CD4-positive, alpha-beta T cell (primary cell): ENCODE measurements at regions not wholly inside any gene's neighbourhood (a gene's known extent, or its start where the extent isn't known, plus 50 kb on each side); places are given as distances from the start of the nearest gene placed in this dataset.

Experiments used
- ATAC-seq: fragments of 200-7000 bp; cut with Tn5 transposase; one replicate; pipeline ENCODE4 v1.10.0; 2022; ENCODE audit warnings: mild to moderate bottlenecking; ENCODE audit not compliant: poor library complexity
- CTCF ChIA-PET: fragments of 350-600 bp; sonication (Branson Sonifier 250); formaldehyde crosslinking; loops from one replicate; lab custom pipeline; 2021; ENCODE audit warnings: antibody characterized with exemption, inconsistent platforms; lab: Charles Lee
- POLR2A ChIA-PET: fragments of 350-600 bp; sonication (Branson Sonifier 250); formaldehyde crosslinking; loops from one replicate; lab custom pipeline; 2021; ENCODE audit warnings: antibody characterized with exemption, inconsistent platforms; lab: Charles Lee
- DNase-seq, 14 experiments: peaks; one replicate each; pipeline ENCODE4 v3.0.0-alpha.2; 2013 to 2020; ENCODE audit warnings: mixed read lengths in 2 of 14
- H3K27ac ChIP-seq, 2 donors: one replicate each; pipeline versions ENCODE4 v1.5.1 to v1.7.0; 2013; ENCODE audit warnings: low read length in 2 of 2, low read depth in 1 of 2, mild to moderate bottlenecking in 1 of 2
- H3K27me3 ChIP-seq, 2 experiments: 1 replicate in 1 of 2; 2 replicates in 1 of 2; pipeline versions ENCODE4 v1.6.1 to v1.7.0; 2013; ENCODE audit warnings: low read length in 2 of 2, control low read depth in 1 of 2, mild to moderate bottlenecking in 1 of 2, moderate library complexity in 1 of 2; ENCODE audit not compliant: insufficient read depth in 2 of 2, control insufficient read depth in 1 of 2
- H3K36me3 ChIP-seq: one replicate; pipeline ENCODE4 v1.6.1; 2013; ENCODE audit warnings: low read length, control low read depth; ENCODE audit not compliant: insufficient read depth
- H3K4me1 ChIP-seq: one replicate; pipeline ENCODE4 v1.6.1; 2013; ENCODE audit warnings: low read length, control low read depth; ENCODE audit not compliant: insufficient read depth
- H3K4me3 ChIP-seq: one replicate; pipeline ENCODE4 v1.5.1; 2013; ENCODE audit warnings: mild to moderate bottlenecking, low read length, moderate library complexity
- H3K9me3 ChIP-seq, 2 experiments: 1 replicate in 1 of 2; 2 replicates in 1 of 2; pipeline versions ENCODE4 v1.6.1 to v1.7.0; 2013; ENCODE audit warnings: low read length in 2 of 2, mild to moderate bottlenecking in 2 of 2, control low read depth in 1 of 2, moderate library complexity in 1 of 2; ENCODE audit not compliant: control insufficient read depth in 1 of 2, insufficient read depth in 1 of 2
- H3K27ac Mint-ChIP-seq: one replicate; pipeline ENCODE4 v1.8.0; 2020; ENCODE audit warnings: mixed read lengths
- H3K27me3 Mint-ChIP-seq: one replicate; pipeline ENCODE4 v1.8.0; 2021; ENCODE audit warnings: mixed read lengths
- H3K36me3 Mint-ChIP-seq: one replicate; pipeline ENCODE4 v1.8.0; 2021; ENCODE audit warnings: low read depth, mixed read lengths
- H3K4me1 Mint-ChIP-seq: one replicate; pipeline ENCODE4 v1.8.0; 2021; ENCODE audit warnings: low read depth, mixed read lengths
- H3K4me3 Mint-ChIP-seq: one replicate; pipeline ENCODE4 v1.8.0; 2020; ENCODE audit warnings: mild to moderate bottlenecking, mixed read lengths
- H3K9me3 Mint-ChIP-seq: one replicate; pipeline ENCODE4 v1.8.0; 2020; ENCODE audit warnings: mixed read lengths
- CTCF ChIP-seq: fragments of 200-600 bp; IDR thresholded peaks from one replicate; pipeline ENCODE4 v1.8.0; 2022; ENCODE audit warnings: antibody characterized with exemption, mild to moderate bottlenecking
- intact Hi-C, 2 experiments: fragments of 100-400 bp; cut with DNase I in 1 of 2; cut with micrococcal nuclease in 1 of 2; formaldehyde crosslinking; loops; one replicate each; pipeline versions ENCODE4 v1.15.1 to v1.9.0; 2023 to 2025; cut with DNase I, micrococcal nuclease

GRCh38 chr9:134509817-134510216 is 131.8 kb upstream of the COL5A1 start:
- H3K4me3 Mint-ChIP-seq: no peak overlapping the region
- no peaks in the 10 kb centered on the region for H3K36me3 ChIP-seq
- no peak overlapping the region for H3K27ac ChIP-seq
- no peak overlapping the region for H3K4me3 ChIP-seq
- ChIA-PET POLR2A (interaction anchor here (0.7 kb wide), 1 partner anchor 27 kb away, joined by 3 read pairs; no protein-coding TSS in a partner anchor), CTCF (no interaction called here)
- H3K9me3 Mint-ChIP-seq: no peaks in the 10 kb centered on the region
- H3K36me3 Mint-ChIP-seq: no peaks in the 10 kb centered on the region
- H3K27me3 Mint-ChIP-seq: peaks cover 15% of the 10 kb centered on the region
- TF ChIP-seq CTCF: no peak
- no peaks in the 10 kb centered on the region for H3K4me1 ChIP-seq
- H3K27me3 ChIP-seq: no peaks in the 10 kb centered on the region
- no peak overlapping the region for H3K27ac Mint-ChIP-seq
- no peaks in the 10 kb centered on the region for H3K4me1 Mint-ChIP-seq
- ATAC-seq: no peak
- H3K9me3 ChIP-seq: peaks cover 0 to 6% of the 10 kb centered on the region in 2 experiments
- DNase-seq: no peak
- intact Hi-C loops: no loop called here

GRCh38 chr9:134514503-134514902 is 127.1 kb upstream of the COL5A1 start:
- ATAC-seq (no peak), DNase-seq (no peak)
- Mint-ChIP-seq H3K4me1 (no peaks in the 10 kb centered on the region), H3K9me3 (no peaks in the 10 kb centered on the region), H3K27me3 (no peaks in the 10 kb centered on the region), H3K27ac (no peak overlapping the region), H3K36me3 (no peaks in the 10 kb centered on the region), H3K4me3 (no peak overlapping the region)
- H3K4me3 ChIP-seq: no peak overlapping the region
- H3K9me3 ChIP-seq: peaks cover 0 to 6% of the 10 kb centered on the region in 2 experiments
- H3K4me1 ChIP-seq: no peaks in the 10 kb centered on the region
- no peaks in the 10 kb centered on the region for H3K36me3 ChIP-seq
- CTCF ChIA-PET: no interaction called here
- TF ChIP-seq CTCF: no peak
- H3K27ac ChIP-seq: no peak overlapping the region
- no peaks in the 10 kb centered on the region for H3K27me3 ChIP-seq
- POLR2A ChIA-PET: no interaction called here
- intact Hi-C loops: no loop called here

- H3K36me3 Mint-ChIP-seq: no peaks in the 10 kb centered on the region
- no peaks in the 10 kb centered on the region for H3K9me3 Mint-ChIP-seq
- Histone ChIP-seq H3K9me3 (peaks cover 0 to 6% of the 10 kb centered on the region in 2 experiments), H3K27me3 (no peaks in the 10 kb centered on the region), H3K36me3 (no peaks in the 10 kb centered on the region), H3K4me1 (no peaks in the 10 kb centered on the region), H3K4me3 (no peak overlapping the region), H3K27ac (no peak overlapping the region)
- DNase-seq (no peak), ATAC-seq (no peak)
- no peak for TF ChIP-seq CTCF
- intact Hi-C loops: no loop called here
- H3K27ac Mint-ChIP-seq: no peak overlapping the region
- H3K27me3 Mint-ChIP-seq: no peaks in the 10 kb centered on the region
- H3K4me3 Mint-ChIP-seq: no peak overlapping the region
- POLR2A ChIA-PET: no interaction called here
- CTCF ChIA-PET: interaction anchor here (0.7 kb wide), 1 partner anchor 38 kb away, joined by 3 read pairs; no protein-coding TSS in a partner anchor
- H3K4me1 Mint-ChIP-seq: no peaks in the 10 kb centered on the region
These were observed 126.4 kb upstream of the COL5A1 start for GRCh38 chr9:134515026-134515821.
